ENCODE measurements at regions not wholly inside any gene's neighbourhood (a gene's known extent, or its start where the extent isn't known, plus 50 kb on each side); places are given as distances from the start of the nearest gene placed in this dataset.
"Not testable (repeated sequence)": the region's sequence is repeated elsewhere in the genome, so short reads cannot be mapped to it uniquely, and the experiment has no call there.

GRCh38 chr3:64361962-64362735 lies 136.9 kb upstream of the PRICKLE2 start:
- Mint-ChIP-seq H3K9me3 (peaks cover 0 to 2% (median 0%) of the 10 kb centered on the region in 8 donors), H3K4me3 (no peak overlapping the region), H3K36me3 (no peaks in the 10 kb centered on the region)

GRCh38 chr3:64361036-64361435 lies 135.8 kb upstream of the PRICKLE2 start:
- H3K4me1 ChIP-seq (ENCODE audit: insufficient read depth, low read length); H3K27ac Mint-ChIP-seq; H3K9me3 Mint-ChIP-seq; H3K4me3 ChIP-seq (ENCODE audit: low read length in 2 of 2); H3K4me1 Mint-ChIP-seq; DNase-seq; H3K9me3 ChIP-seq (ENCODE audit: control insufficient read depth in 1 of 2, low read length in 2 of 2); H3K36me3 Mint-ChIP-seq; H3K27me3 Mint-ChIP-seq; H3K4me3 Mint-ChIP-seq; H3K27ac ChIP-seq (ENCODE audit: low read depth, low read length); POLR2A ChIA-PET (ENCODE audit: partially characterized antibody); CTCF ChIA-PET (ENCODE audit: partially characterized antibody); H3K36me3 ChIP-seq (ENCODE audit: insufficient read depth, low read length); H3K27me3 ChIP-seq (ENCODE audit: insufficient read depth, low read length); intact Hi-C loops (cut with micrococcal nuclease): not testable (repeated sequence)

More at GRCh38 chr3:64361962-64362735, 136.9 kb upstream of the PRICKLE2 start:
- DNase-seq = no peak
- Histone ChIP-seq H3K4me1 (ENCODE audit: insufficient read depth, low read length) (no peaks in the 10 kb centered on the region), H3K27ac (ENCODE audit: low read depth, low read length) (no peak overlapping the region), H3K9me3 (ENCODE audit: control insufficient read depth in 1 of 2, low read length in 2 of 2) (no peaks in the 10 kb centered on the region), H3K27me3 (ENCODE audit: insufficient read depth, low read length) (no peaks in the 10 kb centered on the region), H3K36me3 (ENCODE audit: insufficient read depth, low read length) (no peaks in the 10 kb centered on the region), H3K4me3 (ENCODE audit: low read length in 2 of 2) (no peak overlapping the region)
- intact Hi-C loops (cut with micrococcal nuclease) = no loop called here
- ChIA-PET CTCF (ENCODE audit: partially characterized antibody) (interaction anchor here (0.7 kb wide), 1 partner anchor 242 kb away, joined by 4 read pairs; no protein-coding TSS in a partner anchor), POLR2A (ENCODE audit: partially characterized antibody) (no interaction called here)
- Mint-ChIP-seq H3K4me1 (no peaks in the 10 kb centered on the region), H3K27me3 (peaks cover 2 to 6% of the 10 kb centered on the region in 2 donors), H3K27ac (no peak overlapping the region)

- H3K27ac Mint-ChIP-seq = no peak overlapping the region
- POLR2A ChIA-PET (ENCODE audit: partially characterized antibody) = no interaction called here
Measured at GRCh38 chr3:64360280-64360679, 135.0 kb upstream of the PRICKLE2 start.

GRCh38 chr3:64359735-64360134 lies 134.5 kb upstream of the PRICKLE2 start:
- ChIA-PET POLR2A (ENCODE audit: partially characterized antibody) (no interaction called here), CTCF (ENCODE audit: partially characterized antibody) (no interaction called here)
- DNase-seq = no peak
- no peak overlapping the region for H3K4me3 ChIP-seq (ENCODE audit: low read length in 2 of 2)
- H3K4me1 ChIP-seq (ENCODE audit: insufficient read depth, low read length) = no peaks in the 10 kb centered on the region
- peaks cover 0 to 2% (median 0%) of the 10 kb centered on the region in 8 donors for H3K9me3 Mint-ChIP-seq
- H3K36me3 ChIP-seq (ENCODE audit: insufficient read depth, low read length) = no peaks in the 10 kb centered on the region
- peaks cover 0 to 16% (median 3%) of the 10 kb centered on the region in 4 donors for H3K4me1 Mint-ChIP-seq
- no peaks in the 10 kb centered on the region for H3K36me3 Mint-ChIP-seq
- H3K4me3 Mint-ChIP-seq = no peak overlapping the region
- H3K27me3 Mint-ChIP-seq = peaks cover 0 to 5% of the 10 kb centered on the region in 2 donors
- H3K27me3 ChIP-seq (ENCODE audit: insufficient read depth, low read length) = no peaks in the 10 kb centered on the region
- H3K27ac ChIP-seq (ENCODE audit: low read depth, low read length) = no peak overlapping the region
- no peaks in the 10 kb centered on the region for H3K9me3 ChIP-seq (ENCODE audit: control insufficient read depth in 1 of 2, low read length in 2 of 2)
- intact Hi-C loops (cut with micrococcal nuclease) = no loop called here
- H3K27ac Mint-ChIP-seq = no peak overlapping the region

More at GRCh38 chr3:64360280-64360679, 135.0 kb upstream of the PRICKLE2 start:
- Mint-ChIP-seq H3K9me3 (peaks cover 0 to 2% (median 0%) of the 10 kb centered on the region in 8 donors), H3K36me3 (no peaks in the 10 kb centered on the region), H3K4me3 (no peak overlapping the region), H3K27me3 (peaks cover 0 to 5% of the 10 kb centered on the region in 2 donors), H3K4me1 (peaks cover 0 to 11% (median 1%) of the 10 kb centered on the region in 4 donors)
- intact Hi-C loops (cut with micrococcal nuclease) = no loop called here
- H3K9me3 ChIP-seq (ENCODE audit: control insufficient read depth in 1 of 2, low read length in 2 of 2) = no peaks in the 10 kb centered on the region
- DNase-seq = no peak
- H3K27ac ChIP-seq (ENCODE audit: low read depth, low read length) = no peak overlapping the region
- no peaks in the 10 kb centered on the region for H3K27me3 ChIP-seq (ENCODE audit: insufficient read depth, low read length)
- no peak overlapping the region for H3K4me3 ChIP-seq (ENCODE audit: low read length in 2 of 2)
- H3K4me1 ChIP-seq (ENCODE audit: insufficient read depth, low read length) = no peaks in the 10 kb centered on the region
- no peaks in the 10 kb centered on the region for H3K36me3 ChIP-seq (ENCODE audit: insufficient read depth, low read length)
- CTCF ChIA-PET (ENCODE audit: partially characterized antibody) = no interaction called here

GRCh38 chr3:64358853-64359252 lies 133.6 kb upstream of the PRICKLE2 start:
- Mint-ChIP-seq H3K4me3 (no peak overlapping the region), H3K36me3 (no peaks in the 10 kb centered on the region), H3K4me1 (peaks cover 0 to 16% (median 3%) of the 10 kb centered on the region in 4 donors), H3K27ac (no peak overlapping the region), H3K27me3 (peaks cover 0 to 5% of the 10 kb centered on the region in 2 donors), H3K9me3 (peaks cover 0 to 2% (median 0%) of the 10 kb centered on the region in 8 donors)
- Histone ChIP-seq H3K36me3 (ENCODE audit: insufficient read depth, low read length) (no peaks in the 10 kb centered on the region), H3K27ac (ENCODE audit: low read depth, low read length) (no peak overlapping the region), H3K9me3 (ENCODE audit: control insufficient read depth in 1 of 2, low read length in 2 of 2) (no peaks in the 10 kb centered on the region), H3K27me3 (ENCODE audit: insufficient read depth, low read length) (no peaks in the 10 kb centered on the region), H3K4me1 (ENCODE audit: insufficient read depth, low read length) (no peaks in the 10 kb centered on the region), H3K4me3 (ENCODE audit: low read length in 2 of 2) (no peak overlapping the region)
- intact Hi-C loops (cut with micrococcal nuclease) = no loop called here
- DNase-seq = no peak
- POLR2A ChIA-PET (ENCODE audit: partially characterized antibody) = no interaction called here
- CTCF ChIA-PET (ENCODE audit: partially characterized antibody) = no interaction called here

GRCh38 chr3:64358176-64358575 lies 132.9 kb upstream of the PRICKLE2 start:
- peaks cover 0 to 2% (median 0%) of the 10 kb centered on the region in 8 donors for H3K9me3 Mint-ChIP-seq
- H3K27me3 ChIP-seq (ENCODE audit: insufficient read depth, low read length) = no peaks in the 10 kb centered on the region
- H3K4me3 Mint-ChIP-seq = no peak overlapping the region
- POLR2A ChIA-PET (ENCODE audit: partially characterized antibody) = no interaction called here
- no peak overlapping the region for H3K4me3 ChIP-seq (ENCODE audit: low read length in 2 of 2)
- no peaks in the 10 kb centered on the region for H3K36me3 Mint-ChIP-seq
- no peaks in the 10 kb centered on the region for H3K4me1 ChIP-seq (ENCODE audit: insufficient read depth, low read length)
- H3K9me3 ChIP-seq (ENCODE audit: control insufficient read depth in 1 of 2, low read length in 2 of 2) = no peaks in the 10 kb centered on the region
- CTCF ChIA-PET (ENCODE audit: partially characterized antibody) = no interaction called here
- H3K27ac ChIP-seq (ENCODE audit: low read depth, low read length) = no peak overlapping the region
- DNase-seq = no peak
- peaks cover 0 to 5% of the 10 kb centered on the region in 2 donors for H3K27me3 Mint-ChIP-seq
- no peak overlapping the region for H3K27ac Mint-ChIP-seq
- peaks cover 0 to 16% (median 3%) of the 10 kb centered on the region in 4 donors for H3K4me1 Mint-ChIP-seq
- H3K36me3 ChIP-seq (ENCODE audit: insufficient read depth, low read length) = no peaks in the 10 kb centered on the region
- intact Hi-C loops (cut with micrococcal nuclease) = no loop called here

GRCh38 chr3:64357481-64357880 lies 132.2 kb upstream of the PRICKLE2 start:
- H3K4me3 Mint-ChIP-seq = no peak overlapping the region
- intact Hi-C loops (cut with micrococcal nuclease) = no loop called here
- peaks cover 0 to 16% (median 3%) of the 10 kb centered on the region in 4 donors for H3K4me1 Mint-ChIP-seq
- H3K36me3 Mint-ChIP-seq = no peaks in the 10 kb centered on the region
- Histone ChIP-seq H3K9me3 (ENCODE audit: control insufficient read depth in 1 of 2, low read length in 2 of 2) (no peaks in the 10 kb centered on the region), H3K27me3 (ENCODE audit: insufficient read depth, low read length) (no peaks in the 10 kb centered on the region), H3K36me3 (ENCODE audit: insufficient read depth, low read length) (no peaks in the 10 kb centered on the region), H3K4me3 (ENCODE audit: low read length in 2 of 2) (no peak overlapping the region), H3K27ac (ENCODE audit: low read depth, low read length) (no peak overlapping the region), H3K4me1 (ENCODE audit: insufficient read depth, low read length) (no peaks in the 10 kb centered on the region)
- ChIA-PET POLR2A (ENCODE audit: partially characterized antibody) (no interaction called here), CTCF (ENCODE audit: partially characterized antibody) (no interaction called here)
- H3K27ac Mint-ChIP-seq = no peak overlapping the region
- H3K9me3 Mint-ChIP-seq = peaks cover 0 to 2% (median 0%) of the 10 kb centered on the region in 8 donors
- H3K27me3 Mint-ChIP-seq = peaks cover 0 to 5% of the 10 kb centered on the region in 2 donors
- no peak for DNase-seq
